GM12873 (cell line): ENCODE measurements at regions not wholly inside any gene's neighbourhood (a gene's known extent, or its start where the extent isn't known, plus 50 kb on each side); places are given as distances from the start of the nearest gene placed in this dataset.

Experiments
- CTCF ChIP-seq: IDR thresholded peaks from 2 replicates; pipeline ENCODE4 v1.5.1; 2012; ENCODE audit warnings: low read depth, mild to moderate bottlenecking, moderate library complexity, low read length, control low read depth; ENCODE audit not compliant: insufficient read depth; ENCODE audit errors: missing control alignments

- no peak for TF ChIP-seq CTCF
Measured at GRCh38 chr5:158619083-158619788, 480.5 kb downstream of the EBF1 start.

DNA sequence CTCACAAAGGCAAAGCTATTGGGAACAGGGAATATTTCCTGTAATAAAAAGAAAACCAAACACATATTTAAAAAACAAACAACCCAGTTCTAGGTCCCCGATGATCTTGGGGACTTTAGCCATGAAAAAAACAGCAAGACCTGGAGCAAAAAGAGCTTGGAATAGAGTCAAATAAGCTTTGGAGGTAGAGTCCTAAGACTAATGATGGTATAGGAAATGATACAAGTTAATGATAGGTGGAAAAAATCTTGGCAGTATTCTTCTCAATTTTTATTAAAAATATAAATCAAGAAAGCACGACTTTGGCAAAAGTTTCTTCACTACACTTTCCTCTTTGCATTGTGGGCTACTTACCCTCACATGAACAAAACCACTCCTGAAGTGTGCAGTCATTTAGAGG is 481.5 kb downstream of the EBF1 start:
- TF ChIP-seq CTCF, result no peak

DNA sequence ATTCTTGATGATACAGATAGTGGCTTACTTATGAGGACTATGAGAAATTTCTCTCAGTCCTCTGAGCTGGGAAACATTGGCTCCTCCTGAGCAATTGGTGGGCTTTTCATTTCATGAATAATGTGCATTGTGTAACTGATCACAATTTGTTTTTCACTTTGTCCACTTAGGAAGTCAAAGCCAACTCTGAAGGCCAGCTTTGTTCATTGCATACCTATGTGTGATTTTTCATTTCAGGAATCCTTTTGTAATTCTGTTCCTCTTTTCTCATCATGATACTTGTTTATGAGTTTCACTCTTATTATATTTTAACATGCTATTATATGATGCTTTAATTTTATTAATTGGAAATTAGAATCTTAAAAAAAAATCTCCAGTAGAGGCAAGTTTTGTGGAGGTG is 483.0 kb downstream of the EBF1 start:
- TF ChIP-seq CTCF, result no peak

- TF ChIP-seq CTCF, result no peak
Measured at GRCh38 chr5:158614951-158615350, 484.8 kb downstream of the EBF1 start.

DNA sequence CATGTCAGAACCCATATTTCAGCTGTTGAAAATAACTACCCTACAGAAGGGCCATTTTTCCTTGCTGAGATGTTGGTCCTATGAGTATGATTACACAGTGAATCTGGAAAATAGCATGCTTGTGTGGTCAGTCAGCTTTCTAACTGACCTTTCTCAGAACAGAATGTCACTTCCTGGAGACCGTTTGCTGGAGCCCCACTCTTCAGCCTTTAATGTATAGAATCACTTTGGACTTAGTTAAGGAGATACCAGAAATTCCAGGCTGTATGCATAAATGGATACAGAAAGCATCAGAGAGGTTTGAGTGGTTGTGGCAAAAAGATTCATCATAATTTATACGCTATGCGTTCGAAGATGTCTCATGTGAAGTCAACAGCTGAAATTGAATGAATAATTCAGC is 488.1 kb downstream of the EBF1 start:
- no peak for TF ChIP-seq CTCF

- no peak for TF ChIP-seq CTCF
Measured at GRCh38 chr5:158610051-158610415, 489.7 kb downstream of the EBF1 start.

DNA sequence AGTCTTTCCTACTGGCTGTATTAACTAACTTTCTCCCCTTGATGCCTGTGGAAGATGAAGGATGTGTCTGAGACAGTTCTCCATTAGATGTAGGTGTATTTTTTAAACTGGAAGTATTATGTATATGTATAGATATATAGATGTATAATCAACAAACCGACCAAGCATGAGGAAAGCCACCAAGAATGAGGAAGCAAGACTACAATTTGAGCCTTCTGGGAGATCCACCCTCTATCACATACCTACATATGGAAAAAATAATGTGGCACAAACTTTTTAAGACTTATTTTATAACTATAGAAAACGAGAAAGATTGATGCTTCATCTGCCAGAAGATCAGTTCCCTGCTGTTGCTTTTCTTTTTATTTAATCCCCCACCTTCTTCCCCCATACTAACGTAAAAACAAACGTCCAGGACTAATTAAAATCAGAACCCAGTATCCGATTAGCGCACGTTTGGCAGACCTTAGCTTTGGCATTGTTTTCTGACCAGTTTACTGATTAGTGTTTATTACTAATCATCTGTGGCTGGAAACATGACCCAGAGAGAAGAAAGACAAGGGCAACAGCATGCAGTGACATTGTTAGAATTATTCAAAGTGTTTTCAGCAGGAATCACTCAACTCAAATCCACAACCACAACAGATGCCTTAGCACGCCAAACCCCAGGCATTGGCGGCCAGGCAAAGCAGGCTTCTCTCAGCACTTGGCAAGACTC is 490.2 kb downstream of the EBF1 start:
- no peak for TF ChIP-seq CTCF
